ENCODE measurements at regions not wholly inside any gene's neighbourhood (a gene's known extent, or its start where the extent isn't known, plus 50 kb on each side); places are given as distances from the start of the nearest gene placed in this dataset.

DNA sequence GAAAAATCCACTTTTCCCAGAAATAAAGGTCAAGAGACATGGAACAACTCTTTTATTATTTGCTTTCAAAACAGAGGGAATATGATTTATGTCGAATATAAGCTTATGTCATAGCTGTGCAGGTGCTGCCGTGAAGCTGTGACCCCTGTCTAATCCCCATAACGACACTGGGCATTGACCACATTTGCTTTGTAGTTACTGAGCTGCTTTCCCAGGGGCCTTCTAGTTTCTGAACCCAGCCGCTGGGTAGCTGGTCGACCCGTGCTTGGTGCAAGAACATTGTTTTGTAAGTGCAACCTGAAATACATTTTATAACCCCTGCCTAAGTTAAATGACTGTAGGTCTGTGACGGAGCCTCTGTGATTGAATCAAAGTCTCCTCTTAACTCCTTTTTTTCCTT is 144.9 kb upstream of the HDAC9 start:
- TF ChIP-seq, protein P1, sequence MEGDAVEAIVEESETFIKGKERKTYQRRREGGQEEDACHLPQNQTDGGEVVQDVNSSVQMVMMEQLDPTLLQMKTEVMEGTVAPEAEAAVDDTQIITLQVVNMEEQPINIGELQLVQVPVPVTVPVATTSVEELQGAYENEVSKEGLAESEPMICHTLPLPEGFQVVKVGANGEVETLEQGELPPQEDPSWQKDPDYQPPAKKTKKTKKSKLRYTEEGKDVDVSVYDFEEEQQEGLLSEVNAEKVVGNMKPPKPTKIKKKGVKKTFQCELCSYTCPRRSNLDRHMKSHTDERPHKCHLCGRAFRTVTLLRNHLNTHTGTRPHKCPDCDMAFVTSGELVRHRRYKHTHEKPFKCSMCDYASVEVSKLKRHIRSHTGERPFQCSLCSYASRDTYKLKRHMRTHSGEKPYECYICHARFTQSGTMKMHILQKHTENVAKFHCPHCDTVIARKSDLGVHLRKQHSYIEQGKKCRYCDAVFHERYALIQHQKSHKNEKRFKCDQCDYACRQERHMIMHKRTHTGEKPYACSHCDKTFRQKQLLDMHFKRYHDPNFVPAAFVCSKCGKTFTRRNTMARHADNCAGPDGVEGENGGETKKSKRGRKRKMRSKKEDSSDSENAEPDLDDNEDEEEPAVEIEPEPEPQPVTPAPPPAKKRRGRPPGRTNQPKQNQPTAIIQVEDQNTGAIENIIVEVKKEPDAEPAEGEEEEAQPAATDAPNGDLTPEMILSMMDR (IDR thresholded peaks at IDR 0.05; ENCODE audit: low read depth, low read length, missing control alignments), result no peak
- Histone ChIP-seq H3K27ac (no peak overlapping the region), H3K27me3 (replicated peaks) (no peaks in the 10 kb centered on the region), H3K4me3 (ENCODE audit: low read depth, low read length) (no peak overlapping the region), H3K36me3 (replicated peaks) (no peaks in the 10 kb centered on the region)
- DNase-seq, result no peak
- in situ Hi-C loops (cut with HindIII; ENCODE audit: low pct_ligation_motif_present, low sequenced_read_pairs), result no loop called here

DNA sequence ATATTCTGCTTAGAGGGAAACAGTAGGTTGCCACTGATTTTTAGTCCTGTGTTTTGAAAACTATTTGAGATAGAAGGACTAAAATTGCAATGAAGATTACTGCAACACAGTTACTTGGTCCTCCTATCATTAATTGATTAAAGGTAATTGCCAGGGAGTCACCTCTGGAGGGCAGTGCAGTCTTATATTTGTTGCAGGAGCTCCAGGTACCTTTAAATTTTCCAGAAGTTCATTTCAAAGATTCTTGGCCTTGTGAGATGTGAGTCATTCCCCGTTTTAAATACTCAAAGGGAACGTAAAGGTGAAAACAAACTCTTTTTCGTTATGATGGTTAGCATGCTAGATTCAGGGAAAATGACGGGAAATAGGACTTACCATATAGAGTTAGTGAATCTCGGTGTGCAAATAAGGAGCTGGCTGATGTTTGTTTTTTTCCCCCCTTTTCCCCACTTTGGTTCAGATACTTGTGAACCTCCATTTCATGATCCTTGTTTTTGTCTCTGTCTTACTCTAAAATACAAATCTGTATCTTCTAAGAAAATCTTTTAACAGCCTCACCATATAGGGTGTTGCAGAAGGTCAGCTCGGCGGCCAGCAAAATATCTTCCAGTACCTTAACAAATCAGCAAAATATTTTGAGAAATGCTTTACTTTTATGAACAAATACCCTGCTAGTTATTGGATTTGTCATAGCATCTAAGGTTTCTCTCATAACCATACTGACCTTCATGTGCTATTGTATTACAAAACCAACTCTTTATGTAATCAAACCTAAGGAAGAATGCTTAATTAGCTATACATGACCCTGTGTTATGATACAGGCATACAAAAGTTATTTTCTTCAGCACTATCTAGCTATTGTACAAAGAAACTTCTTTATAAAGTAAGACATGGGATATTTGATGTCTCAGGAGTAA is 143.0 kb upstream of the HDAC9 start:
- no peaks in the 10 kb centered on the region for H3K27me3 ChIP-seq (replicated peaks)
- in situ Hi-C loops (cut with HindIII; ENCODE audit: low pct_ligation_motif_present, low sequenced_read_pairs), result no loop called here
- no peaks in the 10 kb centered on the region for H3K36me3 ChIP-seq (replicated peaks)
- peak; percentile 57 for DNase-seq
- no peak overlapping the region for H3K4me3 ChIP-seq (ENCODE audit: low read depth, low read length)
- TF ChIP-seq, protein P1 (IDR thresholded peaks at IDR 0.05; ENCODE audit: low read depth, low read length, missing control alignments), result peak; percentile 65
- no peak overlapping the region for H3K27ac ChIP-seq

DNA sequence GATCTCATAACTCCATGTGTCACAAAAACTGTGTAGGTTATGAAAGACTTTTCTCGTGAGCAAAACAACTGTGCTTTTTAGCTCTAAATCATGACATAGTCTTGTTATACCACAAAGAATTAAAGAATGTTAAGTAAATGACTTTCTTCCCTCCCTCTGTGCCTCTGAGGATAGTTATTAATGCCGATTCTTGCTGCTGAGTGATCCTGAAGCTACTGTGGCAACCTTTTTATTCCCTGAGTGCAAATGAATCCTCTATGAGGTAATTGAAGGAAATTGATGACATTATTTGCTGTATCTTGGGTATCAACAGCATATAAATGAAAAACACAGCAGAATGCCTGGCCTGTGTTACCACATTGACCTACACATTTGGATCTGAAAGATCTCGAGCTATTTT is 142.2 kb upstream of the HDAC9 start:
- no peak for DNase-seq
- Histone ChIP-seq H3K27me3 (replicated peaks) (no peaks in the 10 kb centered on the region), H3K36me3 (replicated peaks) (no peaks in the 10 kb centered on the region), H3K4me3 (ENCODE audit: low read depth, low read length) (no peak overlapping the region), H3K27ac (no peak overlapping the region)
- TF ChIP-seq, protein P1 (IDR thresholded peaks at IDR 0.05; ENCODE audit: low read depth, low read length, missing control alignments), result no peak
- in situ Hi-C loops (cut with HindIII; ENCODE audit: low pct_ligation_motif_present, low sequenced_read_pairs), result no loop called here

DNA sequence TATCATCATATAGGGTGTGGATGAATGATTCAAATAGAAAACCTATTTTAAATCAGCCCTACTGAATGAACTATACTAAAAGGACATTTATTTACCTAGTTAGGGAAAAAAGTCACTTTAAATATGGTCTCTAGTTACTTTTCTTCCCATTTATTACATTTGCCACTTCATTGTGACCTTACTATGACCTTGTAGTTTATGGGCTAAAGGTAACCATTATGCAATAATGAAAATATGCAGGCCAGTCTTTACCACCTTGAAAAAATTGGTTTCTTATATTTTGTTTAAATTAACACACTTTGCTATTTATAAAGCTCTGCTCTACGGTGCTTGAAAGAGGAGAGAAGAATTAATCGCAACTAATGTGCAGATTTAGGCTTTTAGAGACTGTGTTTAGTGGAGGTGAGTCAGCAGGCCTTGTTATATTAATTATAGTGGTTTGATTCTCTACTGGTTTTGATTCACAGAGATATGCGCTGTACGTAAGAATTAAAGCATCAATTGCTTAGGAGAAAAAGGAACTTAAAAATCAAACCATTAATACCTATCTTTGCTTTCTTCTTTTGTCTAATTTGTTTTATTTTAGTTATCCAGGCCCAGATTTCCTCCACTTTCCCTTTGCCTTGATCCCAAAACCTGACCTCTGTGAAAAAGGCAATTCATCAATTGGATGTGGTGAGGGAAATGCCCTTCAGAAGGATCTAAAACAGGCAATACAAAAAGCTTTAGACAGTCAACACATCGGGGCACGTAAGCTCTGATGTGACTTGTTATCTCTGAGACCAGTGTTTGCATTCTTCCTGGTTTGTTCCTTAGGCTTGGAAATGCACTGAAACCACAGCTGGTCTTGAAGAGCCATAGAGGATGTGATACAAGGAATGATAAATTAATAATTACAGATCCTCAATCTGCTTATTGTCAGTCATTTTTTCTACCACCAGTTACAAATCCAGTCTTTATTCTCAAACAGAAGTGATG is 141.2 kb upstream of the HDAC9 start:
- in situ Hi-C loops (cut with HindIII; ENCODE audit: low pct_ligation_motif_present, low sequenced_read_pairs), result no loop called here

DNA sequence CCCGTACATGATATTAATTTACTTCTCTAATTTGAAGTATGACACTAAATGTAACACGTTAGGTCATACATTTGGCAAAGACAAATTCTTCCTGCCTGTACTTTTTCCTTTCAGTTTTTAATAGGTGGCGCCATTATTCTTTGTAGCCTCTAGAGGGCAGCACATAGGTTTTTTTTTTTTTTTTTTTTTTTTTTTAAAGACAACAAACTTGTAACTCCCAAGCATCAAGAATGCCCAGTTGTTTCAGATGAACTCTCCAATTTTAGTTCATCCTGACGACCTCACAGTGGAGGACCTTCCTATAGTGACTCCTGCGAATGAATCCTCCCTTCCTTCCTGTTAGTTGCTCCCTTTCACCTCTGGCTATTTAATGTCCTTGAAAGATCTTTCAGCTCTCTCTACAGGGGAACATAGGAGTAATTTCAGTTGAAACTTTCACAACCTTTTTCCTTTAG is 139.3 kb upstream of the HDAC9 start:
- in situ Hi-C loops (cut with HindIII; ENCODE audit: low pct_ligation_motif_present, low sequenced_read_pairs), result no loop called here
- DNase-seq, result no peak
- Histone ChIP-seq H3K27ac (no peak overlapping the region), H3K27me3 (replicated peaks) (no peaks in the 10 kb centered on the region), H3K36me3 (replicated peaks) (no peaks in the 10 kb centered on the region), H3K4me3 (ENCODE audit: low read depth, low read length) (no peak overlapping the region)
- TF ChIP-seq, protein P1 (IDR thresholded peaks at IDR 0.05; ENCODE audit: low read depth, low read length, missing control alignments), result peak; percentile 37

More for the DNA sequence above, 141.2 kb upstream of the HDAC9 start:
- TF ChIP-seq, protein P1 (IDR thresholded peaks at IDR 0.05; ENCODE audit: low read depth, low read length, missing control alignments), result no peak
- Histone ChIP-seq H3K27ac (no peak overlapping the region), H3K27me3 (replicated peaks) (no peaks in the 10 kb centered on the region), H3K36me3 (replicated peaks) (no peaks in the 10 kb centered on the region), H3K4me3 (ENCODE audit: low read depth, low read length) (no peak overlapping the region)
- peak; percentile 59 for DNase-seq
